Cardiac fibroblast (primary cell): ENCODE measurements at regions not wholly inside any gene's neighbourhood (a gene's known extent, or its start where the extent isn't known, plus 50 kb on each side); places are given as distances from the start of the nearest gene placed in this dataset.
"Not testable (repeated sequence)": the region's sequence is repeated elsewhere in the genome, so short reads cannot be mapped to it uniquely, and the experiment has no call there.

Source experiments
- DNase-seq, 2 donors: peaks; one replicate each; pipeline versions ENCODE4 v3.0.0 to v3.0.0-alpha.2; 2010; ENCODE audit warnings: low read depth in 2 of 2
- H3K4me3 ChIP-seq, 2 donors: replicated peaks in 1 of 2; 1 replicate in 1 of 2; 2 replicates in 1 of 2; pipeline ENCODE4 v1.5.1; 2011; ENCODE audit warnings: low read depth in 2 of 2, low read length in 2 of 2, mild to moderate bottlenecking in 2 of 2, moderate library complexity in 1 of 2
- TF ChIP-seq, protein P1 (sequence below): IDR thresholded peaks from one replicate; pipeline ENCODE4 v1.5.1; 2011; ENCODE audit warnings: low read depth, mild to moderate bottlenecking, low read length, inconsistent platforms

GRCh38 chr2:114283774-114284173 is 158.7 kb upstream of the DPP10 start:
- no peak for DNase-seq
- no peak overlapping the region for H3K4me3 ChIP-seq
- TF ChIP-seq, protein P1, sequence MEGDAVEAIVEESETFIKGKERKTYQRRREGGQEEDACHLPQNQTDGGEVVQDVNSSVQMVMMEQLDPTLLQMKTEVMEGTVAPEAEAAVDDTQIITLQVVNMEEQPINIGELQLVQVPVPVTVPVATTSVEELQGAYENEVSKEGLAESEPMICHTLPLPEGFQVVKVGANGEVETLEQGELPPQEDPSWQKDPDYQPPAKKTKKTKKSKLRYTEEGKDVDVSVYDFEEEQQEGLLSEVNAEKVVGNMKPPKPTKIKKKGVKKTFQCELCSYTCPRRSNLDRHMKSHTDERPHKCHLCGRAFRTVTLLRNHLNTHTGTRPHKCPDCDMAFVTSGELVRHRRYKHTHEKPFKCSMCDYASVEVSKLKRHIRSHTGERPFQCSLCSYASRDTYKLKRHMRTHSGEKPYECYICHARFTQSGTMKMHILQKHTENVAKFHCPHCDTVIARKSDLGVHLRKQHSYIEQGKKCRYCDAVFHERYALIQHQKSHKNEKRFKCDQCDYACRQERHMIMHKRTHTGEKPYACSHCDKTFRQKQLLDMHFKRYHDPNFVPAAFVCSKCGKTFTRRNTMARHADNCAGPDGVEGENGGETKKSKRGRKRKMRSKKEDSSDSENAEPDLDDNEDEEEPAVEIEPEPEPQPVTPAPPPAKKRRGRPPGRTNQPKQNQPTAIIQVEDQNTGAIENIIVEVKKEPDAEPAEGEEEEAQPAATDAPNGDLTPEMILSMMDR, result no peak

DNA sequence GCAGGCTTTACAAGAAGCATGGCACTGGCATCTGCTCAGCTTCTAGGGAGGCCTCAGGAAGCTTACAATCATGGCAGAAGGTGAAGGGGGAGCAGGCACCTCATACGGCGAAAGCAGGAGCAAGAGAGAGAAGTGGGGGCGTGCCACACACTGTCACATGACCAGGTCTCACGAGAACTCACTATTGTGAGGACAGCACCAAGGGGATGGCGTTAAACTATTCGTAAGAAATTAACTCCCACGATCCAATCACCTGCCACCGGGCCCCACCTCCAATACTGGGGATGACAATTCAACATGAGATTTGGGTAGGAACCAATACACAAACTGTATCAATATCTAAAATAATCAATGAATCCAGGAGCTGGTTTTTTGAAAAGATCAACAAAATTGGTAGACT is 156.0 kb upstream of the DPP10 start:
- TF ChIP-seq, protein P1, result no peak
- DNase-seq, result no peak
- H3K4me3 ChIP-seq, result no peak overlapping the region

DNA sequence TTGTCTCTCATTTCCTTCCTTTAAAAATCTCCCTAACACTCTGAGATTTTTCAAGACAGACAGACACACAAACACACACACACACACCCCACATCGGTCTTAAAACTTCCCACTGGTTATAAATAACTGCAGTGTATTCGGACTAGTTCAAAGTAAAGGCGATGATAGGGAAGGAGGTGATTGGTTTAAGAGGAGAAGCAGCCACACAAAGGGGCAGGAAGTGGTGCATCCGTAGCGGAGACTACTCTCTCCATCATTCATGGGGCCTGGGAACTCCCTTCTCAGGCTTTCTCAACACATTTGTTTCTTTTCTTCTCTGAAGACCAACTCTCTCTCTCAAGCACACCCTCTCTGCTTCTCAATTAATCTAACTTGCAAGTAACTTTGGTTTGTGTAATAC is 149.1 kb upstream of the DPP10 start:
- H3K4me3 ChIP-seq, result no peak overlapping the region
- TF ChIP-seq, protein P1, result no peak
- no peak for DNase-seq

DNA sequence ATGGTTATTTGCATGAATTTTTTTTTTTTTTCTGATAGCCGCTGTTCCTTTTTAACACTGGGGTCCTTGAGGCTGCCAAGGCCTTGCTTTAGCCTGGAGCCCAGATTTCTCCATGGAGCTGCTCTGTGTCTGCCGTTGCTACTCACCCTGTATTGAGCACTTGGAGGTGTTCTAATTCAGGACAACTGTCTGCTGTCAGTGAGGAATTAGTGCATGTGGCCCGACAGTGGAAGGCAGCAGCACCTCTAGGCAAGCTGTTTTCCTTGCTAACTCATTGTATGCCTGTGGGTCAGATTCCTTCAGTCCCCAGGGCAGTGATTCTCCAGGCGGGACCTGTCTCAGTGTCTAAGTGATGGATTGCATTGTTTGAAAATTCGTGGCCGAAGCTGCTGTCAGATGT is 147.7 kb upstream of the DPP10 start:
- DNase-seq, result no peak
- TF ChIP-seq, protein P1, result no peak
- no peak overlapping the region for H3K4me3 ChIP-seq

- not testable (repeated sequence) for DNase-seq
Measured at GRCh38 chr2:114300351-114300750, 142.1 kb upstream of the DPP10 start.

DNA sequence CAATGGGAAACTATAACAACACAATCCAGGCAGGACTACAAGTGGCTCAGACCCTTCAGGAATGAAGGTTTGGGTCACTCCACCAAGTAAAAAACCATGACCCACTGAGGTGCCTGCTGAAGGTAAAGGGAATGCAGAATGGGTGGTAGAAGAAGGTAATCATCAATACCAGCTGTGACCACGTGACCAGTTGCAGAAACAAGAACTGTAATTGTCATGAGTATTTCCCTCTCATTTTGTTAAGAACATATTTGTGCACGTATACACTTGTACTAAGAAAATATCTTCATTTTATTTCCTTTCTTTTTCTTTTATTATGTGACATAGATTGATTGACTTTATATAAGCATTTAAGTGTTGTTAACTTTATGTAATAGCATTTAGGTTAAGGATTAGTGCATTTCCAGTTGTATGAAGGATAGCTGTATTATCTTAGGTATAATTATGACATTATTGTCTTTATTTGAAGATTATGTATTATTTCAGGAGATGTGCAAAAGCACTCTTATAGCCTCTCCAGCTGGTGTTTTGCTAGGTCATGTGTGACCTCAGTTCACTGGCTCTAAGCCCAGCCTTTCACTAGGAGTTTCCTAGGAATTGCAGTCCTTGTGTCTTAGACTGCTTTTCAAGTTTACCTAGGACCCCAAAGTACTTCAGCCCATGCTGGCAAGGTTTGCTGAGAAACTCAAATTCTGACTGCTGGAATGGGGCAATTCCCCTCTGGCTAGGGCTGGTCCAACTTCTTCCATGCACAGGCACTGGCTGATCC is 125.7 kb upstream of the DPP10 start:
- no peak overlapping the region for H3K4me3 ChIP-seq
- no peak for DNase-seq
- TF ChIP-seq, protein P1, result no peak

More at GRCh38 chr2:114300351-114300750, 142.1 kb upstream of the DPP10 start:
- not testable (repeated sequence) for H3K4me3 ChIP-seq

- no peak overlapping the region for H3K4me3 ChIP-seq
- TF ChIP-seq, protein P1, result no peak
Measured at GRCh38 chr2:114330594-114330993, 111.8 kb upstream of the DPP10 start.

More at GRCh38 chr2:114330594-114330993, 111.8 kb upstream of the DPP10 start:
- DNase-seq, result no peak
